ENCODE measurements at regions not wholly inside any gene's neighbourhood (a gene's known extent, or its start where the extent isn't known, plus 50 kb on each side); places are given as distances from the start of the nearest gene placed in this dataset.

- Histone ChIP-seq H2BK12ac (ENCODE audit: insufficient read length, low read depth, low read length) (no peak overlapping the region), H3K14ac (ENCODE audit: insufficient read depth, low read length) (no peak overlapping the region), H2BK20ac (ENCODE audit: low read depth, low read length, poor library complexity, severe bottlenecking) (no peak overlapping the region), H3K4me2 (ENCODE audit: insufficient read depth, insufficient read length, low read length) (no peak overlapping the region), H3K4me1 (ENCODE audit: insufficient read depth, low read length) (no peaks in the 10 kb centered on the region), H3K4ac (ENCODE audit: low read depth, low read length) (no peak overlapping the region), H4K20me1 (ENCODE audit: control insufficient read depth, insufficient read depth, insufficient read length) (no peaks in the 10 kb centered on the region), H3K9ac (ENCODE audit: extremely low read depth, insufficient read length, low read length) (no peak overlapping the region), H2AK5ac (ENCODE audit: insufficient read length, low read length) (no peak overlapping the region), H2BK120ac (ENCODE audit: low read depth, low read length, poor library complexity, severe bottlenecking) (no peak overlapping the region), H4K5ac (ENCODE audit: insufficient read length, low read depth, low read length) (no peak overlapping the region), H3T11ph (ENCODE audit: low read length) (no peak overlapping the region), H3K9me3 (ENCODE audit: control insufficient read depth, low read depth, low read length) (no peaks in the 10 kb centered on the region), H2AFZ (ENCODE audit: low read length) (no peak overlapping the region), H3K27ac (ENCODE audit: insufficient read length, low read depth, low read length) (no peak overlapping the region), H2BK15ac (ENCODE audit: low read depth, low read length) (no peak overlapping the region), H3K79me1 (ENCODE audit: insufficient read depth, low read depth, low read length, poor library complexity, severe bottlenecking) (no peaks in the 10 kb centered on the region), H3K56ac (ENCODE audit: insufficient read length, low read depth, low read length) (no peak overlapping the region), H3K18ac (ENCODE audit: insufficient read length, low read depth, low read length) (no peak overlapping the region), H3K23ac (ENCODE audit: insufficient read length, low read depth, low read length) (no peak overlapping the region), H3K79me2 (ENCODE audit: insufficient read depth, low read length) (no peaks in the 10 kb centered on the region), H3K27me3 (ENCODE audit: insufficient read depth, low read length) (no peaks in the 10 kb centered on the region; the same call in 1 of the 2 replicates), H4K8ac (replicated peaks; ENCODE audit: insufficient read length, low read depth, low read length) (no peak overlapping the region), H2BK5ac (ENCODE audit: insufficient read length, low read length) (no peak overlapping the region), H3K23me2 (ENCODE audit: insufficient read length, low read depth, low read length, poor library complexity, severe bottlenecking) (no peaks in the 10 kb centered on the region), H4K91ac (ENCODE audit: insufficient read length, low read depth, low read length) (no peak overlapping the region)
- H3K4me3 Mint-ChIP-seq, result no peak overlapping the region
- no peaks in the 10 kb centered on the region; a peak in 1 of 7 replicates for H3K36me3 Mint-ChIP-seq (ENCODE audit: insufficient read depth in 1 of 3, low read depth in 3 of 3)
- peaks cover 0 to 6% of the 10 kb centered on the region in 2 experiments; a peak in 3 of 4 replicates for H3K4me1 Mint-ChIP-seq
- no peak overlapping the region for H3K27ac Mint-ChIP-seq
- no peaks in the 10 kb centered on the region for H3K9me3 Mint-ChIP-seq
- no peaks in the 10 kb centered on the region for H3K27me3 Mint-ChIP-seq (ENCODE audit: low read depth)
- WGBS (ENCODE audit: extremely low coverage, insufficient read length, low lambda C conversion rate), result no CpG with 5 or more reads among the region's 5 CpGs
- TF ChIP-seq CTCF (conservative IDR thresholded peaks at IDR 0.05), result no peak
- DNase-seq, result no peak
Observed at GRCh38 chr1:232486006-232486405, 143.9 kb downstream of the SIPA1L2 start.
